Mesenchymal stem cell (in vitro differentiated cells and primary cell): ENCODE measurements at regions not wholly inside any gene's neighbourhood (a gene's known extent, or its start where the extent isn't known, plus 50 kb on each side); places are given as distances from the start of the nearest gene placed in this dataset.

ENCODE experiments used
- DNase-seq: peaks from one replicate; pipeline ENCODE4 v3.0.0-alpha.2; 2013
- H2AFZ ChIP-seq: one replicate; pipeline ENCODE4 v1.6.1; 2013; ENCODE audit warnings: low read depth, mild to moderate bottlenecking, control low read depth, inconsistent platforms, low read length, moderate library complexity
- H2AK5ac ChIP-seq: 2 replicates; pipeline ENCODE4 v1.6.1; 2013; ENCODE audit warnings: low read length, moderate library complexity, mild to moderate bottlenecking, inconsistent platforms; ENCODE audit not compliant: severe bottlenecking
- H2BK120ac ChIP-seq: one replicate; pipeline ENCODE4 v1.6.1; 2013; ENCODE audit warnings: low read depth, mild to moderate bottlenecking, inconsistent platforms, low read length, moderate library complexity
- H2BK12ac ChIP-seq, 2 experiments: one replicate each; pipeline ENCODE4 v1.6.1; 2013; ENCODE audit warnings: inconsistent platforms in 2 of 2, low read length in 2 of 2, mild to moderate bottlenecking in 2 of 2, moderate library complexity in 2 of 2, control low read depth in 1 of 2
- H2BK15ac ChIP-seq: one replicate; pipeline ENCODE4 v1.6.1; 2013; ENCODE audit warnings: mild to moderate bottlenecking, low read depth, inconsistent platforms; ENCODE audit not compliant: poor library complexity, severe bottlenecking
- H2BK5ac ChIP-seq: 2 replicates; pipeline ENCODE4 v1.6.1; 2013; ENCODE audit warnings: low read depth, mild to moderate bottlenecking, low read length, control low read depth, inconsistent platforms; ENCODE audit not compliant: poor library complexity, severe bottlenecking
- H3K14ac ChIP-seq, 2 experiments: one replicate each; pipeline ENCODE4 v1.6.1; 2013; ENCODE audit warnings: inconsistent platforms in 2 of 2, low read length in 2 of 2, control low read depth in 1 of 2, mild to moderate bottlenecking in 1 of 2, moderate library complexity in 1 of 2
- H3K18ac ChIP-seq, 2 experiments: one replicate each; pipeline ENCODE4 v1.6.1; 2013; ENCODE audit warnings: inconsistent platforms in 2 of 2, low read length in 2 of 2, control low read depth in 1 of 2, low read depth in 1 of 2, mild to moderate bottlenecking in 1 of 2
- H3K23ac ChIP-seq, 2 experiments: one replicate each; pipeline ENCODE4 v1.6.1; 2013; ENCODE audit warnings: inconsistent platforms in 2 of 2, low read length in 2 of 2, mild to moderate bottlenecking in 2 of 2, moderate library complexity in 2 of 2, control low read depth in 1 of 2
- H3K27ac ChIP-seq: 2 replicates; pipeline ENCODE4 v1.5.1; 2013; ENCODE audit warnings: mild to moderate bottlenecking, moderate library complexity, low read length, control low read depth, inconsistent platforms; ENCODE audit not compliant: poor library complexity, severe bottlenecking
- H3K27me3 ChIP-seq, 2 experiments: 2 replicates each; pipeline versions ENCODE4 v1.6.1 to v1.7.0; 2013; ENCODE audit warnings: low read length in 2 of 2, mild to moderate bottlenecking in 2 of 2, moderate library complexity in 2 of 2, control low read depth in 1 of 2, inconsistent platforms in 1 of 2; ENCODE audit not compliant: control insufficient read depth in 1 of 2, insufficient read depth in 1 of 2
- H3K36me3 ChIP-seq, 2 experiments: 2 replicates each; pipeline versions ENCODE4 v1.6.1 to v1.7.0; 2013; ENCODE audit warnings: low read length in 2 of 2, control low read depth in 1 of 2, inconsistent platforms in 1 of 2, low read depth in 1 of 2, mild to moderate bottlenecking in 1 of 2; ENCODE audit not compliant: insufficient read depth in 2 of 2, control insufficient read depth in 1 of 2
- H3K4ac ChIP-seq, 2 experiments: one replicate each; pipeline ENCODE4 v1.6.1; 2013; ENCODE audit warnings: inconsistent platforms in 2 of 2, low read length in 2 of 2, mild to moderate bottlenecking in 2 of 2, moderate library complexity in 2 of 2, control low read depth in 1 of 2, low read depth in 1 of 2
- H3K4me1 ChIP-seq: 2 replicates; pipeline ENCODE4 v1.6.1; 2013; ENCODE audit warnings: low read depth, low read length, control low read depth; ENCODE audit not compliant: control insufficient read depth, insufficient read depth
- H3K4me2 ChIP-seq: 2 replicates; pipeline ENCODE4 v1.6.1; 2013; ENCODE audit warnings: low read length, mild to moderate bottlenecking, inconsistent platforms; ENCODE audit not compliant: poor library complexity, severe bottlenecking
- H3K4me3 ChIP-seq, 2 experiments: 2 replicates each; pipeline versions ENCODE4 v1.5.1 to v1.7.0; 2013; ENCODE audit warnings: low read length in 2 of 2, mild to moderate bottlenecking in 2 of 2, control low read depth in 1 of 2, low read depth in 1 of 2; ENCODE audit not compliant: insufficient read depth in 1 of 2
- H3K79me1 ChIP-seq: replicated peaks from 2 replicates; pipeline ENCODE4 v1.6.1; 2013; ENCODE audit warnings: mild to moderate bottlenecking, control low read depth, low read length, inconsistent platforms; ENCODE audit not compliant: poor library complexity, severe bottlenecking
- H3K9ac ChIP-seq: 2 replicates; pipeline ENCODE4 v1.7.0; 2013; ENCODE audit warnings: mild to moderate bottlenecking, low read length, moderate library complexity
- H3K9me3 ChIP-seq: 2 replicates; pipeline ENCODE4 v1.7.0; 2013; ENCODE audit warnings: mild to moderate bottlenecking, low read length; ENCODE audit not compliant: control insufficient read depth
- H4K8ac ChIP-seq: one replicate; pipeline ENCODE4 v1.6.1; 2013; ENCODE audit warnings: inconsistent platforms, mild to moderate bottlenecking, low read length, moderate library complexity
- H4K91ac ChIP-seq: one replicate; pipeline ENCODE4 v1.6.1; 2013; ENCODE audit warnings: mild to moderate bottlenecking, low read length, inconsistent platforms
- WGBS: methylation state at CpG from one replicate; pipeline ENCODE4 v1.1.7; 2013; ENCODE audit warnings: mixed read lengths; 5-methylcytosine and 5-hydroxymethylcytosine counted together

DNA sequence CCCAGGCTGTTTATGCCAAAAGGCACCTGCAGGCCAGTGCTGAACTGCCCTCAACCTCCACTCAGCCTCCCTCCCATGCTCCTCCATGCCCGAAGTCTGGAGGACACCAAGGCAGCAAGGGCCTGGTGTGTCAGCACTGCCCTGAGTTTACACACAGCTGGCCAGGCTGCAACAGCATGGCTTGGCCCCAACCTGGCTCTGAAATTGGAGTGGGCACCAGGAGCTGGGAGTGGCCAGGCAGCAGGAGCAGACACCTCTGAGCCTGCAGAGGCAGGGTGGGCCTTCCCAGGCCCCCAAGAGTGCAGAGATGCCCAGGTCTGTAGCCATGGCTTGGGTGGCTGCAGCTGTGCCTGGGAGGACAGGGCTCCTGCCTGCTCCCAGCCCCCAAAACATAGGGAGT, 571.2 kb upstream of the ACTRT1 start:
- no peaks in the 10 kb centered on the region for H3K36me3 ChIP-seq
- H2AFZ ChIP-seq, result no peak overlapping the region
- H3K9me3 ChIP-seq, result no peaks in the 10 kb centered on the region
- no peak overlapping the region for H3K14ac ChIP-seq
- WGBS, result 91% methylated on average over 1 of the region's 1 CpG
- no peak overlapping the region for H2BK120ac ChIP-seq
- DNase-seq, result no peak
- no peak overlapping the region for H2BK15ac ChIP-seq
- no peak overlapping the region for H2BK12ac ChIP-seq
- H2BK5ac ChIP-seq, result no peak overlapping the region
- H4K91ac ChIP-seq, result no peak overlapping the region
- H3K4me3 ChIP-seq, result no peak overlapping the region
- H3K18ac ChIP-seq, result no peak overlapping the region
- no peak overlapping the region for H3K23ac ChIP-seq
- H3K27ac ChIP-seq, result no peak overlapping the region
- H3K4me2 ChIP-seq, result no peak overlapping the region
- no peaks in the 10 kb centered on the region for H3K4me1 ChIP-seq
- no peak overlapping the region for H2AK5ac ChIP-seq
- H3K27me3 ChIP-seq, result no peaks in the 10 kb centered on the region
- no peak overlapping the region for H3K9ac ChIP-seq
- no peak overlapping the region for H4K8ac ChIP-seq
- no peak overlapping the region for H3K4ac ChIP-seq
- H3K79me1 ChIP-seq, result no peaks in the 10 kb centered on the region

DNA sequence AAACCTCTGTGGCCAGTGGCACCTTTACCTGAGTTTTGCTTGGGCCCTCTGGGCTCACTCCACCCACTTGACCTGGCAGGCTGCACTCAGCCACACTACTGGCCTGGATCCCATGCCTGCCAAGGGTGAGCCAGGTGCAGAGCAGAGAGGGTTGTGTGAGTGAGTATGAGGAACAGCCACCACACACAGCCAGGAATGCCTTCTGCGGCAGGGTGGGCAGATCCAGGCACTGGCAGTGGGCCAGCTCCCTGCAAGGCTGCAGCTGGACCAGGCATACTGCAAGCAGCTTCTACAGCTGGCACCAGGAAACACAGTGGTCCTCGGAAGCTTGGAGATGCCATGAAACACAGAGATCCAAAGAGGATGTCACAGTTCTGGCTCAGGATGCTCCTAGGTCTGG, 570.1 kb upstream of the ACTRT1 start:
- H2BK15ac ChIP-seq, result no peak overlapping the region
- no peak overlapping the region for H3K14ac ChIP-seq
- H3K36me3 ChIP-seq, result no peaks in the 10 kb centered on the region
- H3K4me2 ChIP-seq, result no peak overlapping the region
- no peak overlapping the region for H2BK5ac ChIP-seq
- H4K8ac ChIP-seq, result no peak overlapping the region
- no peak overlapping the region for H4K91ac ChIP-seq
- H3K9me3 ChIP-seq, result no peaks in the 10 kb centered on the region
- H3K18ac ChIP-seq, result no peak overlapping the region
- H3K9ac ChIP-seq, result no peak overlapping the region
- no peaks in the 10 kb centered on the region for H3K4me1 ChIP-seq
- H3K27me3 ChIP-seq, result no peaks in the 10 kb centered on the region
- H3K23ac ChIP-seq, result no peak overlapping the region
- no peak overlapping the region for H2AK5ac ChIP-seq
- no peak overlapping the region for H2AFZ ChIP-seq
- WGBS, result 92% methylated on average over 2 of the region's 2 CpGs
- DNase-seq, result no peak
- no peak overlapping the region for H3K27ac ChIP-seq
- no peak overlapping the region for H2BK12ac ChIP-seq
- H3K4me3 ChIP-seq, result no peak overlapping the region
- H3K79me1 ChIP-seq, result no peaks in the 10 kb centered on the region
- no peak overlapping the region for H2BK120ac ChIP-seq
- no peak overlapping the region for H3K4ac ChIP-seq

DNA sequence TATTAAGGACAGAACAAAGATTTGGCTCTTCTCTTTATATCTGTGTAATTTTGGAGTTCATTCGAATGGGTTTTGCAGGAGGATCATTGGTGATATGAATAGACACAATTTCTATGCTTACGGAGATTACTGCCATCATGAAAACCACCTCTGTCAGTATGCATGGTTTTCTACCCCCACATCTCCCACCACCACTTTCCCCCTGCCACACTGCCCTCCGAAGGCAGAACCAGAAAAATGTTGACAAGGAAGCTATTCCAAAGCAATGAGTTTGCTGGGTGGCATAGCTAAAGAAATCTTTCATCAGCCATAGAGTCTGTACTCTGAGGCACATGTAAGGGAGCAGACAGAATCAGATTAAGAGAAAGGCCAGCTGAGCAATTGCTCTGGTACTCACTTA, 567.3 kb upstream of the ACTRT1 start:
- no peak overlapping the region for H3K27ac ChIP-seq
- H2BK15ac ChIP-seq, result no peak overlapping the region
- no peak overlapping the region for H4K8ac ChIP-seq
- no peaks in the 10 kb centered on the region for H3K36me3 ChIP-seq
- DNase-seq, result no peak
- no peak overlapping the region for H3K9ac ChIP-seq
- no peak overlapping the region for H2BK120ac ChIP-seq
- H3K18ac ChIP-seq, result no peak overlapping the region
- no peak overlapping the region for H3K4me2 ChIP-seq
- no peak overlapping the region for H3K4me3 ChIP-seq
- no peak overlapping the region for H4K91ac ChIP-seq
- no peak overlapping the region for H2BK5ac ChIP-seq
- H2AK5ac ChIP-seq, result no peak overlapping the region
- no peak overlapping the region for H3K14ac ChIP-seq
- no peak overlapping the region for H3K23ac ChIP-seq
- H3K4me1 ChIP-seq, result no peaks in the 10 kb centered on the region
- no peak overlapping the region for H3K4ac ChIP-seq
- H3K9me3 ChIP-seq, result no peaks in the 10 kb centered on the region
- H2AFZ ChIP-seq, result no peak overlapping the region
- H3K79me1 ChIP-seq, result no peaks in the 10 kb centered on the region
- whole genome bisulfite sequencing, result 100% methylated on average over 1 of the region's 3 CpGs
- H3K27me3 ChIP-seq, result no peaks in the 10 kb centered on the region
- no peak overlapping the region for H2BK12ac ChIP-seq

DNA sequence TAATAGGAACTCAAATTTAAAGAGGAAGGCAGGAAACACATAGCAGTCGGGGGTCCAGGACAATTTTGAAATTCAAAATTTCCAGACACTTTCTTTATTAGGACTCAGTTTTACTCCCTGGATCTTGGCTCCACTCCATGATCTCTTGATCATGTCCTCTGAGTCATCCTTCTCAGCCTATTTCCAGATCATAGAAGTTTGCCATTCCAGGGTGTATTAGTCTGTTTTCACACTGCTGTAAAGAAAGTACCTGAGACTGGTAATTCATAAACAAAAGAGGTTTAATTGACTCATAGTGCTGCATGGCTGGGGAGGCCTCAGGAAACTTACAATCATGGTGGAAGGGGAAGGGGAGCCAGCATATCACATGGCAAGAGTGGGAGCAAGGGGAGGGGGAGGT, 564.7 kb upstream of the ACTRT1 start:
- Histone ChIP-seq H4K91ac (no peak overlapping the region), H3K4me2 (no peak overlapping the region), H3K9ac (no peak overlapping the region), H3K4ac (no peak overlapping the region), H3K23ac (no peak overlapping the region), H4K8ac (no peak overlapping the region), H3K79me1 (no peaks in the 10 kb centered on the region), H2BK12ac (no peak overlapping the region), H3K4me3 (no peak overlapping the region), H3K14ac (no peak overlapping the region), H3K9me3 (no peaks in the 10 kb centered on the region), H3K4me1 (no peaks in the 10 kb centered on the region), H3K18ac (no peak overlapping the region), H2AK5ac (no peak overlapping the region), H2AFZ (no peak overlapping the region), H3K27me3 (no peaks in the 10 kb centered on the region), H3K36me3 (no peaks in the 10 kb centered on the region), H2BK120ac (no peak overlapping the region), H2BK15ac (no peak overlapping the region), H3K27ac (no peak overlapping the region), H2BK5ac (no peak overlapping the region)
- DNase-seq, result no peak
- WGBS, result 70% methylated on average over 1 of the region's 1 CpG
